ENCODE measurements at regions not wholly inside any gene's neighbourhood (a gene's known extent, or its start where the extent isn't known, plus 50 kb on each side); places are given as distances from the start of the nearest gene placed in this dataset.
A peak's percentile ranks its signal among the peaks of the same experiment; 100 is the strongest.
"Not testable (repeated sequence)": the region's sequence is repeated elsewhere in the genome, so short reads cannot be mapped to it uniquely, and the experiment has no call there.

GRCh38 chr18:8882632-8883408 lies 177.5 kb downstream of the MTCL1 start:
- Histone ChIP-seq H3K4me3 (no peak overlapping the region), H3K27ac (no peak overlapping the region)

GRCh38 chr18:8883409-8883668 lies 178.0 kb downstream of the MTCL1 start:
- no peak overlapping the region for H3K4me3 ChIP-seq
- H3K27ac ChIP-seq, result no peak overlapping the region

GRCh38 chr18:8887877-8888276 lies 182.5 kb downstream of the MTCL1 start:
- not testable (repeated sequence) for H3K4me3 ChIP-seq, H3K27ac ChIP-seq

- H3K27ac ChIP-seq, result no peak overlapping the region
- H3K4me3 ChIP-seq, result no peak overlapping the region
Observed at GRCh38 chr18:8889489-8889888, 184.1 kb downstream of the MTCL1 start.

GRCh38 chr18:8890503-8890902 lies 185.1 kb downstream of the MTCL1 start:
- H3K4me3 ChIP-seq, H3K27ac ChIP-seq: not testable (repeated sequence)

- Histone ChIP-seq H3K4me3 (no peak overlapping the region), H3K27ac (no peak overlapping the region)
Observed at GRCh38 chr18:8890957-8891464, 185.7 kb downstream of the MTCL1 start.

GRCh38 chr18:8893221-8893620 lies 187.9 kb downstream of the MTCL1 start:
- Histone ChIP-seq H3K4me3 (no peak overlapping the region), H3K27ac (no peak overlapping the region)

GRCh38 chr18:8893628-8894231 lies 188.4 kb downstream of the MTCL1 start:
- no peak overlapping the region for H3K27ac ChIP-seq
- no peak overlapping the region for H3K4me3 ChIP-seq

GRCh38 chr18:8894823-8895222 lies 189.5 kb downstream of the MTCL1 start:
- no peak overlapping the region for H3K27ac ChIP-seq
- no peak overlapping the region for H3K4me3 ChIP-seq

GRCh38 chr18:8895341-8895740 lies 190.0 kb downstream of the MTCL1 start:
- no peak overlapping the region for H3K4me3 ChIP-seq

GRCh38 chr18:8895987-8896619 lies 190.7 kb downstream of the MTCL1 start:
- Histone ChIP-seq H3K27ac (no peak overlapping the region), H3K4me3 (no peak overlapping the region)

More at GRCh38 chr18:8895341-8895740, 190.0 kb downstream of the MTCL1 start:
- H3K27ac ChIP-seq, result no peak overlapping the region

GRCh38 chr18:8899000-8899399 lies 193.6 kb downstream of the MTCL1 start:
- H3K4me3 ChIP-seq, result no peak overlapping the region
- H3K27ac ChIP-seq, result no peak overlapping the region

GRCh38 chr18:8900552-8900951 lies 195.2 kb downstream of the MTCL1 start:
- no peak overlapping the region for H3K4me3 ChIP-seq
- no peak overlapping the region for H3K27ac ChIP-seq

GRCh38 chr18:8901019-8901418 lies 195.7 kb downstream of the MTCL1 start:
- no peak overlapping the region for H3K27ac ChIP-seq
- H3K4me3 ChIP-seq, result no peak overlapping the region

GRCh38 chr18:8904316-8904715 lies 198.2 kb upstream of the NDUFV2 start:
- no peak overlapping the region for H3K4me3 ChIP-seq

GRCh38 chr18:8908792-8909510 lies 193.5 kb upstream of the NDUFV2 start:
- H3K27ac ChIP-seq, result no peak overlapping the region
- H3K4me3 ChIP-seq, result no peak overlapping the region

More at GRCh38 chr18:8904316-8904715, 198.2 kb upstream of the NDUFV2 start:
- H3K27ac ChIP-seq, result no peak overlapping the region

GRCh38 chr18:8910186-8910822 lies 192.2 kb upstream of the NDUFV2 start:
- Histone ChIP-seq H3K27ac (peak overlapping the region in 3 of 21 experiments; percentile 10 to 64 (median 48)), H3K4me3 (no peak overlapping the region)

GRCh38 chr18:8910843-8911242 lies 191.7 kb upstream of the NDUFV2 start:
- H3K27ac ChIP-seq, result peak overlapping the region in 2 of 21 experiments; percentile 48 to 64
- H3K4me3 ChIP-seq, result no peak overlapping the region

GRCh38 chr18:8911408-8912340 lies 190.8 kb upstream of the NDUFV2 start:
- peak overlapping the region in 3 of 21 experiments; percentile 16 to 64 (median 62) for H3K27ac ChIP-seq

More at GRCh38 chr18:8911408-8912340, 190.8 kb upstream of the NDUFV2 start:
- H3K4me3 ChIP-seq, result no peak overlapping the region
